ENCODE measurements at regions not wholly inside any gene's neighbourhood (a gene's known extent, or its start where the extent isn't known, plus 50 kb on each side); places are given as distances from the start of the nearest gene placed in this dataset.
"Not testable (repeated sequence)": the region's sequence is repeated elsewhere in the genome, so short reads cannot be mapped to it uniquely, and the experiment has no call there.

DNA sequence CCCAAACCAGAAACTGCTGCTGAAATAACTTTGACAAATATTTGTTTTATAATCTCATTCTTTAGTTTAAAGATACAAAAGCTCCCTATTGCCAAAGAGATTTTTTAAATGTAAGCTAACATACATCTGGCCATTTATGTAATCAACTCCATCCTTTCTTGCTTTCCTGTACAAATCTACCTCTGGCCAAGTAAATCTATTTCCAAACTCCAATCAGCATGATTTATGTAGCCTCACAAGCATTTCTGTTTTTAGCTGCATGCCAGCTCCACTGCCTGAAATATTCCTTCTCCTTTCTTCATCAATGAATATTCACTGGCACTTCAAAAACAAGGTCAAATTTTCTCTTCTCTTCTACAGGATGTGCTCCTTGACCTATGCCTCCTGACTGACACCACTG lies 80.0 kb downstream of the SHOX2 start:
- no peak for DNase-seq

DNA sequence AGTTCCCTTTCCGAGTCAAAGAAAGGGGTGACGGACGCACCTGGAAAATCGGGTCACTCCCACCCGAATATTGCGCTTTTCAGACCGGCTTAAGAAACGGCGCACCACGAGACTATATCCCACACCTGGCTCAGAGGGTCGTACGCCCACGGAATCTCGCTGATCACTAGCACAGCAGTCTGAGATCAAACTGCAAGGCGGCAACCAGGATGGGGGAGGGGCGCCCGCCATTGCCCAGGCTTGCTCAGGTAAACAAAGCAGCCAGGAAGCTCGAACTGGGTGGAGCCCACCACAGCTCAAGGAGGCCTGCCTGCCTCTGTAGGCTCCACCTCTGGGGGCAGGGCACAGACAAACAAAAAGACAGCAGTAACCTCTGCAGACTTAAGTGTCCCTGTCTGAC lies 86.3 kb downstream of the SHOX2 start:
- DNase-seq, result not testable (repeated sequence)

DNA sequence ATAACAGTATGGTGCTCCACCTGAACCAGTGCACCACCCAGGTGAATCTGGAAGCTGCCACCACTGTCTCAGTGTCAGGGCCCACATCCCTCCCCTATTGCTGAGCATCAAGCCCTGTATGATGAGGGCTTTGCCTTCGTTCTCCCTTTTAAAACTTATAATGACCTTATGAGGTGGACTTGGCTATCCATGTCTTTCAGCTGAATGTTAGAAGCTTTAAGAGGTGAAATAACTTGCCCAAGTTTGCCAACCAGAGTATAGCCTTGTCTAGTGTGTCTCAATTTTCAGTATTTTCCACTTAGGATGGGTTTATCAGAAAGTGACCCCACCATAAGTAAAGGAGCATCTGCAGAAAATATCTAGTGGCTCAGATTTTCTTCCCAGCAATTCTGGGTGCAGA lies 87.8 kb downstream of the SHOX2 start:
- no peak for DNase-seq

DNA sequence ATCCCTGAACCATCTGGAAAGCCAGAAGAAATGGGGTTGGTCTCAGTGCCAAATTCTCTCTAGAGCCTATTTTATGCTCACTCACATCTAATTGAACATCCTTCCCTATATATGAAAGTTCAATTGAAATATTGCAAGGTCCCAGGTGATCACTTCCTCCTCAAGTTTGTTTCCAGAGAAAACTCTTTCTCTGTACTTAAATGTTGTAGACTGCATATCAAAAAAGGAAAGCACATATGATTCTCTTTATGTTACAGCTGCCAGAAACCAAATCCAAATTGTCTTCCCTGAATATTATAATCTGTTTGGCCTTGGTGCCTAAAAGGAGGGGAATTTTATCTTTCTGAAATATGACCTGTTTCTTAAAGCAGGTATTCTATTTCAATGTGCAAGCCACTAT lies 93.3 kb downstream of the SHOX2 start:
- no peak for DNase-seq

DNA sequence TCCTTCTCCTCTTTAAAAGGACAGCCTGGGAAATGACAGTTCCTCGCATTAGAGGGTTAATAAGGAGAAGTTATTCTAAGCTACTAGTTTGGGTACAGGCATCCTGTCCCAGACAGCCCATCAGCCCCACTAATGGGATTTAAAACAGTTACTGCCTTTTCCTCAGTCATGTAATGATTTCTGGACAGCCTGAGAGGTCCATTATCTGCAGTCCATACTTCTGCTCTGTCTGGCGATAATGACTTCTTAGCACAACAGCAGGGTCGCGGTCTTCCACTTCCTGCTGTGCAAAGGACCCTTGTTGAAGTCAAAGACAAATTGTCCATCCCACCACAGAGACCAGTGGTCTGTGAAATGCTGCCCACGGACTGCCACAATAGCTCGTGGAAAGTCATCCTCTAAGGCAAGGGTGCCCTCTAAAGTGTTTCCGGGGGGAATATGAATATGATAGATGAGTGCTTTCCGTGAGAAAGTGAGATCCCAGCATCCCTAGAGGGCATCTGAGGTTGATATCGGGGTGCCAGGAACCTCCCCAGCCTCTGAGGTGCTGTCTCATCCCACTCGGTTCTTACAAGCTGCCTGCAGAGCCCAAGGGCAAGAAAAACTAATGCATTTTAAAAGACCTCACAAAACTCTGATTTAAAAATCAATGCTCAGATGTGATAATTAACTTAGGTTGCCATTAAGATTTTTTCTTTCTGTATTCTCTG lies 100.7 kb downstream of the SHOX2 start:
- DNase-seq, result no peak

DNA sequence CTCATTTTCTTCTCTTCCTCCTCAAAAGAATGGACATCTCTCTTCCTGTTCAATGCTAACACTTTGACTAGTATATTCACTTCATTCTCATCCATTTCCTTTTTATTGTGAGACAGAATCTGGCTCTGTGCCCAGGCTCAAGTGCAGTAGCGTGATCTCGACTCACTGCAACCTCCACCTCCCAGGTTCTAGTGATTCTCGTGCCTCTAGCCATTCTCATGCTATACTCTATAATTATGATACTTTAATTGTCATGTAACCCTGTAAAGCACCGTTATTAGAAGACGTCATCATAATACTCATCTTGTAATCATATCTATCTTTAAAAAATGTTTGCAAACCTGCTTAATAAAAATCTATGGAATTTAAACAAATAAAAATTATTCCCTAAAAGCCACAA lies 107.0 kb downstream of the SHOX2 start:
- no peak for DNase-seq

DNA sequence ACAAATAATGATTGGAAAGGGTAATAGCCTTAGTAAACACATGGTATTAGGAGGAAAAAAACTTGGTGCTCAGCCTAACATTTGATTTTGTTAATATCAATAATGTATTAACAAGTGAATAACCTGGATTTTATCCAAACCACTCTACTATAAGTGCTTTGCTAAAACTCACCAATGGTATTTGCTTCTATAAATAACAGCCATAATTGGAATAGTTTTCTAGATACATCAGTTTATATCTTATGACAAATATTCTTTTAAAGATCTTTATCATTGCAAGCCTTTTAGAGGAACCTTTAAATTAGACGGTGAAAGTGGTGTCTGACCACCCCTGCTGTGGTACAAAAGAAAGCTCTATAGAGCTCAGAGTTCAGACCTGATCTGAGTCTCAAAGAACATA lies 123.9 kb downstream of the SHOX2 start:
- DNase-seq, result no peak

DNA sequence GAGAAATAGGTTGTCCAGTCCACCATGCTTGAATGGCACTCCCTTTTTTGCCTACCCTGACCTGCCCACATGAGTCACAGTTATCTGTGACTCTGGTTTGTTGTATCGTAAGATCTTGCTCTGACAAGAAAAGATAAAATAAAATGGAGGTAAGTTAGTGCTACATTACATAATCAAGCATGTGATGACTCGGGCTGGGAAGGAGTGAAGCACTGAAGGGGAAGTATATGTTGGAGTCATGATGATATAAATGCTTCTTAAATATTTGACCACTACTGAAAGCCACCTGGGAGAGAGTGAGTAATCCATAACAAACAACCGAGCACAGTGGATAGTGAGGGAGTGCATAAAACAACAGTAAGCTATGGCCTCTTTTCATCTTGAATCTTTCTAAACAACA lies 124.4 kb downstream of the SHOX2 start:
- DNase-seq, result no peak

DNA sequence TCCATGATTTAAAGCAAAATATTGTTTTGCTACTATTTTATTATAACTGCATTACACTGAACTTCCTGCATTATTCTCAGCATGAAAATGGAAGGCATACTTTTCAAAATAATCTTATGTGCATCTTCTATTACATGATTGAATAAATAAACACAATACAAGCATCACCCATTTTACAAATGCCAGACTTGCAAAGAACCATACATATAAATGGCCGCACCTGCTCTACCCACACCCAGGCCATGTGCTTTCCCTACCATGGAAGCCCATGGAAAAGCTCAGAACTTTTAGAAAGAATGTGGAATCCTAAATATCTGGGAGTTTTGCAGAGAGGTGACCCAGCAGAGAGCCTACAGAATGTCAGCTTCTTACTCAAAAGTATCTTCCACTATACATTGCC lies 127.2 kb downstream of the SHOX2 start:
- DNase-seq, result no peak

DNA sequence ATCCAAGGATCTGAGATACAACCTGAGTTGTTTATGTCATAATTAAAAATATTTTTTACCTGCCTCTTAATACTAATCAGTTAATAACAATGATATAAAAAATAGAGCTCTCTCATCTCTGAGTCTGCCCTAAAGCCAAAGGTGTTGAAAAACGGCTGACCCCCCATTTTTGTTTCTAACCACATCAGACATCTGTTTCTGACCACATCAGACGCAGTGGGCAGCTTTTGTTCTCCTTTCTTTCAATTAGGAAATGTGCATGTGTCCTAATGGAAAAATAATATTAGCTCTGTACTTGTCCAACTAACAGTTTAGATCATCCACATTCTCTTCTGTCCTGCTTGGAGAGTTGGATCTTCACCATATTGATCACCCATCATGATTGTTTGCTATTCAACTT lies 144.6 kb downstream of the SHOX2 start:
- no peak for DNase-seq

DNA sequence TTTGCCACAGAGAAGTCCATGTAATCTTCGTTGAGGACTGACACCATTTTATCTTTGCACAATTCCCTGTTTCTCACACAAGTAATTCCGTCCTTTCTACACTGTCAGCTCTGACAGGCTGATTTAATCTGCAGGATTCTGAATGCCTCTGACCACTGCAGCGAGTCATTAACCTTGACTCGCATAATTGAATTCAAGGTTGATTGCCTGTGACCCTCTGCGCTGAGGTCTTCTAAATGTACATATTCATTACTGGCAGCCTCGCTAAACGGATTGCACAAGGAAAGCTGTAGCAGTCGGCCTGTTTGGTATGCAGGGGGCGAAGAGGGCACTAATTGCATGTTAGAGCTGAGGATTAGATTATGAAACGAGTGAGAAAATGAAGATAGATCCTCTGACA lies 147.8 kb downstream of the SHOX2 start:
- no peak for DNase-seq

DNA sequence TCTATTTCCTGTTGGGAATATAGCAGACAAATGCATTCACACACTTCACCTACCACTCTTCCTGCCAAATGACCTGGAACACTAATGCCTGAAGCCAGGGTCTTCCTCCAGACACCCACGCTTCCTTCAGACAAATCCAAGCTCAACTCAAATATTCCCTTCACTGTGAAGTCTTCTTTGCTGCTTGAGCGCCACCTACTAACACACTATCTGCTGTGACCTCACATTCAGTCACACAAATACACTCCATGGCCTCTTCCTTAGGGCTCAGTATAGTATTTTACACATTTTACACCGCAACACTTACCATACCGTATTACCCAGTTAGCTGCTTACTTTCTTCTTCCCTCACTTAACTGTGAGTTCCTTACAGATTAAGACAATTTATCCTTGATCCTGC lies 149.4 kb downstream of the SHOX2 start:
- DNase-seq, result no peak

DNA sequence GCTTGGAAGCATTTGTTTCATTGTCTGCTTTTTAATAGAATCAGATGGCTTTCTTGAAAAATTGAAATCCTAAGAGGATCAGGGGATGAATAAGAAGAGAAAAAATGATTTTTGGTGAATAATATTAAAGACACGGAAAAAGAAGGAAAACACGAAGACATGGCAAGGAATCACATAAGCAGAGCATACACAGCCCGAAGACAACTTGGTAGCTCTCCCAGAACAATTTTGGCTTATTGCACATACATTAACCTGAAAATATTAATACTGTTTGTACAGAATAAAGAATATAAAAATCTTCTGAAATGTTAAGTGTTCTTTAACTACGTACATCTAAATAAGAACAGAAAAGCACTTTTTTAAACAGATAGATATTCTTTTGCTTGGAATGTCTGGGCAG lies 150.0 kb downstream of the SHOX2 start:
- no peak for DNase-seq

DNA sequence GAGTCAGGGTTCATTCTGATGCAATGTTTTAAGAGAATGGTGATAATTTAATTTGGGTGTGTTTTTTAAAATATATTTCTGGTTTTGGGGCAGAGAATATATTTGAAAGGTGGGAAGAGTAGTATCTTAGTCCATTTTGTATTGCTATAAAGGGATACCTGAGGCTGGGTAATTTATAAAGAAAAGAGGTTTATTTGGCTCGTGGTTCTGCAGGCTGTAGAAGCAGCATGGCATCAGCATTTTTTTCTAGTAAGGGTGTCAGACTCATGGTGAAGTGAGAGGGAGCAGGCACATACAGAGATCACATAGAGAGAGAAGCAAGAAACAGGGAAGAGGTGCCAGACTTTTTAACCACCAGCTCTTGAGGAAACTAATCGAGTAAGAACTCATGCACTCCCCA lies 152.7 kb downstream of the SHOX2 start:
- DNase-seq, result no peak

DNA sequence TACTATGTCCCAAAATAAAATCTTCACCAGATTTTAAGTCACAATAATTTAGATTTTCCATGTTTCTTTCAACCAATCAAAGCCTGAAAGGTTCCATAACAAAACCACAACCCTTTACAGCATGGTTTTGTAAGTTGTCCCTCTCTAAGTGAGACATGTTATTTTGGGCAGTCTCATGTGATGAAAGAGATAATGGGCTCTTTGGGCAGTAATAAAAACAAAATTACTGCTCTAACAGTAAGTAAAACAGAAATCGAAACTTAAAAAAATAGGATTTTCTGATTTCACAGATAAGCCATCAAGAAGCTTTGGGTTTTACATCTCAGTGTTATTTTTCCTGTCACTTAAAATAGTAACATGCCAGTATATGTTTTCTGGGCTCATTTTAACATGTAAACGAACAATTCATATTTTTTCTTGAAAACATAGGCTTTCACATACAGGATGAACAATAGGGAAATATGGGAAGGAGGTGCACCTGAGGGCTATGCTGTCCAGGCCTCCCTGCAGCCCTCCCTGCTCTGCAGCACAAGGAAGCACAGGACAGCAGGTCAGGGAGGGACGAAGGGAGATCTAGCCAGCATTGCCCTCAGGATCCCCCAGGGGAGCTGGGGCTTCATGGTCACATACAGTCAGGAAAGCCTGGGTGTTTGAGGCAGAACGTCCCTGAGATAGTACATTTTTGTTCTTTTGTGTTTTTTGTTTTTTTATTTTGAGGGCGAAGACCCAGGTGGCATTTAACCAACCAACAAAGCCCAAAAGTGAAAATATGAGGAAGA lies 157.4 kb downstream of the SHOX2 start:
- no peak for DNase-seq

DNA sequence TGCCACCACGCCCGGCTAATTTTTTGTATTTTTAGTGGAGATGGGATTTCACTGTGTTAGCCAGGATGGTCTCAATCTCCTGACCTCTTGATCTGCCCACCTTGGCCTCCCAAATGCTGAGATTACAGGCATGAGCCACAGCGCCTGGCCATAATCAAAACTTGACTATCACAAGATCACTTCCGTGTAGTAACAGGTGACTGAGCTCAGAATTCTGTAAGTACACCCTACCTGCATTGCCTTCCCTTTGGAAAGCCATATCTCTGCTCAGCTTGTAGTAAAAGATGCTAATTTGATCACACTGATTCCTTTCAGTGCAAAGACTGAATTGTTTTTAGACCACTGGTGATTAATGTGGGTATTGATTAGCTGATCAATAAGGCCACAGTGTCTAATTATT lies 167.1 kb downstream of the SHOX2 start:
- DNase-seq, result no peak

DNA sequence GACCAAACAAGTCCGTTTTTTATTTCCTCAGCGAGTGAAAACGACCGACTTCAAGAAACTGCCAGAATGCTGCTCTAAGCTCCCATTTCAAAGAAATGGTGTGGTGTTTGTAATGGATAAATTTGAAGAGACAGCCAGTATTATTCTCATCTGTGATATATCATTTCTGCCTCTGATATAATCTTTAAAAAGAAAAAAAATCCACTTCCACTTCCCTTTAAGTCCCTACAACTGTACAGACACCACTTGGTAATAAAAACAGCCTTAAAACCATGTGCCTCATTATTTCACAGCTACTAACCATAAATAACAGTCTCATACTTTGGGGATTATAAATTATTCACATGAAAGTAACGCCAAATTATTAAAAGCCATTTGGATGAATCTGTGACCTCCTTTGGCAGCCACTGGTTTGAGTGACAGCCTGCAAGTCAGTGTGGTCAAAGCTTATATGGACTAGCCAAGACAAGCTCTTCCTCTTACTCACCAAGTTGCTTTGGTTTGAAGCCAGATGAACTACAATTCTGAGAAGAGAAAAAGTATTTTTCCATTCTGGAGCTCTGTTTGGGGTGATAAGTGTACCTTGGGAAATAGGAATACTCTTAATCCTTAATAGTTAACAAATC lies 168.0 kb downstream of the SHOX2 start:
- DNase-seq, result no peak

DNA sequence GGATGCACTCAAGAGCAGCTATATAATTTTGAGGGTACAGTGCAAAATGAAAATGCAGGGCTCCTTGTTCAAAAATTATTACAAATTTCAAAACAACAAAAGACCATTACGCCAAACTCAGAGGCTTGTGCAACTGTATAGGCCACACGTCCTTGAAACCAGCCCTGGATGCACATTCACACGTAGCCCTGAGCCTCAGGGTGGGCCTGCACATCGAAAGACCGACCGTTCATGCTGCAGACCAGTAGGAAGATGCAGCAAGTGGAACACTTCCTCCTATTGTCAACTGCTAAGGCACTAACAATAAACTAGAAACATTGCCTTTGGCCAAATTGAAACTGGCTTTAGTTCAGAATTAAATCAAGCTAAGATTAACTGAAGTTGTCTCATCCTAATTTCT lies 174.7 kb downstream of the SHOX2 start:
- DNase-seq, result no peak

DNA sequence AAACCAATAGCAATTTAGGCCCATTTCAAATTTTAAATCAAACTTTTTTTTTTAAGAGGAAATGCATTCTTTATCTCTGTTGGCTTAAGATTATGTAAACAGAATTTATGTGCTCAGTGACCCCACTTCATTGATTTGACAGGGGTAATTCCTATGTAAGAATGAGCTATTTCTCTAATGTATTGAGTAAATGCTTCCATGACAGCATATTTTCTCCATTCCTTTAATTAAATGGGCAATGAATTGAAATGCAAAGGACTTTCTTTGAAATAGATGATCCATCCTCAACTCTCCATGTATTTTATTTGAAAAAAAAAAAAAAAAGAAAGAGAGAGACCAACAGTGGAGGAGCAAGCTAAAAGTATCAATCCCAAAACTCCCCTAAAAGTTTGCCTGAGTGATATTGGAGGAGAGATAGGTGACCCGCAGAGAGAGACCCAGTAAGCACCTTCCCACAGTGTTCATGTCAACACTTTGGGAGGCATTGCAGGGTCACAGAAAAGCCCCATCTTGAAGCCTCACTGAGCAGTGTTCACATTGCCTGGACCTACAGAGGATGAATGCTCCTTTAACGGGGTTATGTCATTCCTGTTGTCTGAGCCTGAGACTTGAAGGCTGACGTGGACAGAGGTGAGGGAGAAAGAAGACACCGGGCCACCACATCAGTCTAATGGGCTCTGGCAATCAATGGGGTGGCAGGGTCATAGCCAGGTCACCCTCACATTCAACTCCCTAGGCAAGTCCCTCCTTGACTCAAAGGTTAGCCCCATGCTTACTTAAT lies 176.0 kb downstream of the SHOX2 start:
- no peak for DNase-seq

DNA sequence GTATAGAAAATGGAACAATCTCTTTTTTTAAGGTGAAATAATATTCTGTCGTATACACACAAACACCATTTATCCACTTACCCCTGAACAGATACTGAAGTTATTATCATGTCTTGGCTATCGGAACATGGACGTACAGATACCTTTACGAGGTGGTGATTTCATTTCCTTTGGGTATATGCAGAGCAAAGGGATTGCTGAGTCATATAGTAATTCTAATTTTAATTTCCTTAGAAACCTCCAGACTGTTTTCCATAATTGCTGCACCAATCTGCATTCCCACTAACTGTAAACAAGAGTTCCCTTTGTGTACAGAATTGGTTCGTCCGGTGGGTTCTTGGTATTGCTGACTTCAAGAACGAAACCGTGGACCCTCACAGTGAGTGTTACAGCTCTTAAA lies 179.4 kb downstream of the SHOX2 start:
- DNase-seq, result no peak

DNA sequence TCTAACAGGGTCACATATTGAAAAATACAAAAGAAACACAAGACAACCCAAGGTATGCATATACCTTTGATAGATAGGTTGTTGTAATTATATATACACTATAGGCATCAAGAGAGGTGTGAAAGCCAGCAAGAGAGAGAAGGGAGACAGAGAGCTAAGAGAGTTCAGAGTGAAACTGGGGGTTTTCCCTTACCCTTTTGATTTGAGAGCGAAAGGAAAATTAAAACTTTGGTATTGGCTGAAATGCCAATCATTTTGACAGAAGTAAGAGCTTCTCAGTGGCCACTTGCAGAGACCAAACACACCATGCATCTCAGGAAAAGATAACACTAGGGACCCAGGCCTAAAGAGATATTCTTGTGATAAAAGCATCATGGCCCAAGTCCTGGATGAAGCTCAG lies 183.6 kb downstream of the SHOX2 start:
- no peak for DNase-seq

DNA sequence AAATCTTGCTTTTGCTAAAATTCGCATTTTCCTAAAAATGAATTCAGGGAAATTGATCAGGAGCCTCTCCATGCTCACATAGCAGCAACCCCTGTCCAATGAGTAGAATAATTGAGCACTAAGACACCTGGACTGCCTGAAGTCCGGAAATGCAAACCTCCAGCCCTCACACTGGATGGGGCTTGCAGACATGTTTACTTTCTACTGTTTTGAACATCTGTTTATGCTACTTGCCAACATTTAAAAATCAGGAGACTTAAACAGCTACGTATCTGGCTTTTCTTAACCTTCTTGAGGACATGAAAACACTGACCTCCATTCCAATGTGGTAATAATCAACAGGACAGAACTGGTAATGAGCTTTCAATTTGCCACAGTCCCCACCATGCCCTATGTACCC lies 184.4 kb downstream of the SHOX2 start:
- no peak for DNase-seq

All from CD4-positive, alpha-beta T cell treated with Interleukin-1 beta for 1 hour (primary cell).